ENCODE measurements at regions not wholly inside any gene's neighbourhood (a gene's known extent, or its start where the extent isn't known, plus 50 kb on each side); places are given as distances from the start of the nearest gene placed in this dataset.
"Not testable (repeated sequence)": the region's sequence is repeated elsewhere in the genome, so short reads cannot be mapped to it uniquely, and the experiment has no call there.

- no peak for DNase-seq
These were observed 92.8 kb downstream of the ADCYAP1 start for GRCh38 chr18:997499-997898.

GRCh38 chr18:998936-999335, 94.3 kb downstream of the ADCYAP1 start:
- no peak for DNase-seq

GRCh38 chr18:1002653-1003178, 98.0 kb downstream of the ADCYAP1 start:
- DNase-seq = no peak

- no peak for DNase-seq
These were observed 98.8 kb downstream of the ADCYAP1 start for GRCh38 chr18:1003499-1003898.

GRCh38 chr18:1006304-1006703, 101.6 kb downstream of the ADCYAP1 start:
- DNase-seq = no peak

GRCh38 chr18:1006965-1007364, 102.3 kb downstream of the ADCYAP1 start:
- DNase-seq = no peak

GRCh38 chr18:1011349-1011748, 106.7 kb downstream of the ADCYAP1 start:
- DNase-seq = no peak

GRCh38 chr18:1012775-1013174, 108.1 kb downstream of the ADCYAP1 start:
- no peak for DNase-seq

GRCh38 chr18:1013951-1014350, 109.3 kb downstream of the ADCYAP1 start:
- DNase-seq = no peak

- DNase-seq = no peak
These were observed 109.8 kb downstream of the ADCYAP1 start for GRCh38 chr18:1014509-1014908.

GRCh38 chr18:1014951-1015624, 110.4 kb downstream of the ADCYAP1 start:
- no peak for DNase-seq

- no peak for DNase-seq
These were observed 111.1 kb downstream of the ADCYAP1 start for GRCh38 chr18:1015777-1016176.

- DNase-seq = no peak
These were observed 112.8 kb downstream of the ADCYAP1 start for GRCh38 chr18:1017227-1018058.

GRCh38 chr18:1018181-1018681, 113.6 kb downstream of the ADCYAP1 start:
- DNase-seq = no peak

- no peak for DNase-seq
These were observed 114.5 kb downstream of the ADCYAP1 start for GRCh38 chr18:1019191-1019590.

GRCh38 chr18:1020731-1021344, 116.2 kb downstream of the ADCYAP1 start:
- DNase-seq = no peak

- DNase-seq = no peak
These were observed 122.3 kb downstream of the ADCYAP1 start for GRCh38 chr18:1026930-1027329.

GRCh38 chr18:1033092-1033491, 128.4 kb downstream of the ADCYAP1 start:
- DNase-seq = not testable (repeated sequence)

GRCh38 chr18:1034971-1035370, 130.3 kb downstream of the ADCYAP1 start:
- no peak for DNase-seq

- no peak for DNase-seq
These were observed 132.3 kb downstream of the ADCYAP1 start for GRCh38 chr18:1036926-1037325.

GRCh38 chr18:1037776-1038175, 133.1 kb downstream of the ADCYAP1 start:
- DNase-seq = no peak

GRCh38 chr18:1039421-1039820, 134.8 kb downstream of the ADCYAP1 start:
- no peak for DNase-seq

GRCh38 chr18:1043039-1043438, 138.4 kb downstream of the ADCYAP1 start:
- not testable (repeated sequence) for DNase-seq

Measured in CD4-positive, alpha-beta T cell treated with Interleukin-21 for 1 hour (primary cell).